ENCODE measurements at regions not wholly inside any gene's neighbourhood (a gene's known extent, or its start where the extent isn't known, plus 50 kb on each side); places are given as distances from the start of the nearest gene placed in this dataset.
"Not testable (repeated sequence)": the region's sequence is repeated elsewhere in the genome, so short reads cannot be mapped to it uniquely, and the experiment has no call there.

DNA sequence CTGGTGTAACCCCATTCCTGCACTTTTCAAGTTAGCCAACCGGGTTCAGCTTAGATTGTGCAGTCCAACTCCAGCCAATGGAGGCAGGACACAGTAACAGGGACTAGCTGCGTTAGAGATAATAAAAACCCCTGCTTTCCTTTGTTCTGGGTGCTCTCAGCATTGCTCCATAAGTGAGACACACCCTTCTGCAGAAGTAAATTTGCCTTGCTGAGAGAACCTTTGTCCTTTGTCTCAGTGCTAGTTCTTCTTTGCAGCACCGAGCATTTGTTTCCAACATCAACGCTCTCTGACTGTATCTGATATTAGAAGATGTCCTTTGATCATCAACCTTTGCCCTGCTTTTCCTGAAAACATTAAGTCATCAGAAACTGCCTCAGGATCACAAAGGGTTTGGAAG is 169.5 kb upstream of the OR13F1 start:
- DNase-seq: no peak

DNA sequence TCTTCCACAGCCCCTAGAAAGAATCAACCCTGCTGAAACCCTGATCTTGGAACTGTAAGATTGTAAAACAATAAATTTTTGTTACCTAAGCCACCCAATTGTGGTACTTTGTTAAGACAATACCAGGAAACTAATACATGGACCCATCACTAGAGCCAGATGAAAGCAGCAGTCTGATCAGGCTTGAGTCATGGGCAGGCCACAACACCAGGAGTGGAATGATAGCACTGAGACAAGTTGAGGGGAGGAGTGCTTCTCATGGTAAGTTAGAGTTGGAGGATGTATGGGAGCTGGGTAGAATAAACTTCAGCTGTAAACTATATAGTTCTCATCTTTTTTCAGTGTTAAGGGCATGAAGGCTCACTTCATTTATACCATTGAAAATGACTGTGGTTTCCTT is 164.4 kb upstream of the OR13F1 start:
- no peak for DNase-seq

DNA sequence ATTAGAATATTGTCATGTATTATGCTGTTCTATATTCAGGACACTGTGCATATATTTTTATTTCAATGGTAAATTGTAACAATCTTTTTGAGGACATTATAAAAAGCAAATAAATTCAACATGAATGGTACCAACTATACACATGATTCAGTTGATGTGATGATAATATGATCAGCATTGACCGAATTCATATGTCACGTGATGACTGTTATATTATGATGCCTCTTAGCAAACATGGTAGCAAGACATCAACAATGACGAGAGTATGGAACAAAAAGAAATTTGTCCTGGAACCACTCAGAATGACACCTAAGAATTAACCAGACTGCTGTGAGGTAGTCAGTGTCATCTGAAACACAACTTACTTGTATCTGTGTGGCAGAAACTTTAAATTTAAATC is 161.5 kb upstream of the OR13F1 start:
- no peak for DNase-seq

DNA sequence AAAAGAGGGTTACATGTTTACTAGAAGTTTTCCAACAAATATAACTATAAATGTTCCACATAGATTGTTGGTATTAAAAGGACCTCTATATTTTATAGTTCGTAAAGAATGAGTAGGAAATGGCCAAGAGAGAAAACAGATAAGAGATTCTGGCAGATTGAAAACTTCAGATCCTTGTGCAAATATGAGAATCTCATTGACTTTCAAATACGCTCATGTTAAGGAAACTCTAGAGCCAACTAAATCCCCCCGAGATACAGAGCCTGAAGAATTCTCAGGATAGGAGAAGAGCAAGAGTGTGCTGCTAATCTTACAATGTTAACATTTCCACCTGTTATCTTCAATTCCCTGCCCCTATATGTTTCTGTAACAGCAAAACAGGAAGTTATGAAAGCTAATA is 159.0 kb upstream of the OR13F1 start:
- DNase-seq: no peak

DNA sequence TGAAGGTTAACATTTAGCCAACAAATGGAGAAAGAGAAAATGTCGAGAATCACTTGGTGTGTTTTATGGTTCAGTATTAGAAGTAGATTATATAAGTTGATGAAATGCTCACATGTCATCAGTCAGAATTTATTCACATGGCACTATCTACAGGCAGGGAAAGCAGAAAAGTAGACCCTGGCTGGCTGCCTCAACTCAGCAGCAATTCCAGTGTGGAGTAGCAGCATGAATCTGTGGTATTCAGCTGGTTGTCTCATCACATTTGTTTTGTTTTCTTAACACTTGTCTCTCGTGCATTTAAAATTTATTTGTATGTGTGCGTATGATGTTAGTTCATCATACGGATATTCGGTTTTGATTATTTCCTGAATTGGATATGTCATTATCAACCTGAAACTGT is 153.5 kb upstream of the OR13F1 start:
- no peak for DNase-seq

DNA sequence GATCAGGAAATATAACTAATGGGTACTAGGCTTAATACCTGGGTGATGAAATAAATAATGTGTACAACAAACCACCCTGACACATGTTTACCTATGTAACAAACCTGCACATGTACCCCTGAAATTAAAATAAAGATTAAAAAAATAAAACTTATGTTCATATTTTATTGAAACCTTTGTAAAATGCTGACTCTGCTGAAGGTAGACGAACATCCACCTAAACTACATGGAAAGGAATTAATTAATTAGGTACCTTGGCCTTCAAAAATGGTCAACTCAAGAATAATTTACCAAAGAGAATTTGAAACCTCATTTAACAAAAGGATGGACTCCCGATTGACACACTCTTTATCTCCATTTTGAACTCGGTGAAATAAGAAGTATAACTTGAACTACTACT is 152.3 kb upstream of the OR13F1 start:
- DNase-seq: no peak

DNA sequence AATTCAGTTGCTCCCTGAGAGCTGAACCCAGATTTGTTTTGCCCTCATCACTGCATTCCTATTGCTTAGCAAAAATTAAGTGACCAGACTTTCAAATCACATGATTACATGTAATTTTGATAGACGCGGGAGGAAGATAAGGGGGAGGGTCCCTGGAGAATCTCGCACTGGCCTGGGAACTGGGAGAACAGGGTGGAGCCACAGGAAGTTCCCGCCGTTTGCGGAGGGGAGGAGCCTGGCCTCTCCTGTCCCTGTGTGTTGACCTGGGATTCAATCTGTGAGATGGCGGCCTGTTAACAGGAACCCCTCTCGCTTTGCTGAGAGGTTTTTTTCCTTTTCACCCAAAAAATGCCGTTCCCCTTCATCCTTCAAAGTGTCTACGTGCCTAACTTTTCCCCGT is 142.9 kb upstream of the OR13F1 start:
- no peak for DNase-seq

DNA sequence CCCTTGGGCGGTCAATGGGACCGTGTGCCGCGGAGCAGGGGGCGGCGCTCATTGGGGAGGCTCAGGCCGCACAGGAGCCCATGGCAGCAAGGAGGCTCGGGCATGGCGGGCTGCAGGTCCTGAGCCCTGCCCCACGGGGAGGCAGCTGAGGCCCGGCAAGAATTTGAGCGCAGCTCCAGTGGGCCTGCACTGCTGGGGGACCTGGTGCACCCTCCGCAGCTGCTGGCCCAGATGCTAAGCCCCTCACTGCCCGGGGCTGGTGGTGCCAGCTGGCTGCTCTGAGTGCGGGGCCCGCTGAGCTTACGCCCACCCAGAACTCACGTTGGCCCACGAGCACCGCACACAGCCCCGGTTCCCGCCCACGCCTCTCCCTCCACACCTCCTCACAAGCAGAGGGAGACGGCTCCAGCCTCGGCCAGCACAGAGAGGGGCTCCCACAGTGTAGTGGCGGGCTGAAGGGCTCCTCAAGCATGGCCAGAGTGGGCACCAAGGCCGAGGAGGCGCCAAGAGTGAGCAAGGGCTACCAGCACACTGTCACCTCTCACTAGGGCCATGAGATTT is 141.1 kb upstream of the OR13F1 start:
- no peak for DNase-seq

DNA sequence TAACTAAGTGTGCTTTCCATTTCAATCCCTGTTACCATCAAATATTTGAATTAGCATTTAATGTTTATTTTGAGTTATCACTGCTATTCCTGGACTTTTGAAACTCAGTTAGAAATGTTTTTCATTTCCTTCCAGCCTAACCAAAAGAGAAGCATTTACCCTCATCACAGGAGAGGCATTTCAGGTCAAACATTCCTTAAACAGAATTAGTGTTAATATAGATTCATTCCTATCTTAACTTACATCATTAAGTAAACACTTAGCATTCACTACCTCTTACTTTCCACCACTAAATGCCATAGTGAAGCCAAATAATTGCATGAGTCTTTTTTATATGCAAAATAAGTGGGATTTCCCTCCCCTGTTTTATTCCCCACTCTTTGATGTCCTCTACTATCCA is 136.6 kb upstream of the OR13F1 start:
- DNase-seq: no peak

DNA sequence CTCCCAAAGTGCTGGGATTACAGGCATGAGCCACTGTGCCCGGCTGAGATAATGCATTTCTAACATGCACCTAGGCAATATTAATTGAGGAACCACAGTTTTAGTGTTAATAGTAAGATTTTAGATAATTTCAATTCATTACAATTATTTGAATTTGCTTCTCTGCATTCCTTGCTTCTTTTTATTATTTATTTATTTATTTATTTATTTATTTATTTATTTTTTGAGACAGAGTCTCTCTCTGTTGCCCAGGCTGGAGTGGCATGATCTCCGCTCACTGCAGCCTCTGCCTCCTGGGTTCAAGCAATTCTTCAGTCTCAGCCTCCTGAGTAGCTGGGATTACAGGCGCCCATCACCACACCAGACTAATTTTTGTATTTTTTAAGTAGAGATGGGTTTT is 135.7 kb upstream of the OR13F1 start:
- not testable (repeated sequence) for DNase-seq

DNA sequence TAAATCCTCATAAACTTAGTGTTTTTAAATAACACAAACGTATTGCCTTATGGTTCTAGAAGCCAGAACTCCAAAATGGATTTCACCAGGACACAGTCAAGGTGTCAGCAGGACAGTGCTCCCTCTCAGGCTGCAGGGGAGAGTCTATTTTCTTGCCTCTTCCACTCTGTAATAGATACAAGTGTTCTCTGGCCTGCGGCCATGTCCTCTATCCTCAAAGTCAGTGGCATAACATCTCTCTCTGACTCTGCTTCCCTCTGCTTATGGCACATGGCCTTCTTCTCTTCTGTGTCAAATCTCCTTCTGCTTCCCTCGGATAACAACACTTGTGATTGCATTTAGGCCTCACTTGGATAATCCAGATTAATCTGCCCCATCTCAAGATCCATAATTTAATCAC is 129.4 kb upstream of the OR13F1 start:
- no peak for DNase-seq

DNA sequence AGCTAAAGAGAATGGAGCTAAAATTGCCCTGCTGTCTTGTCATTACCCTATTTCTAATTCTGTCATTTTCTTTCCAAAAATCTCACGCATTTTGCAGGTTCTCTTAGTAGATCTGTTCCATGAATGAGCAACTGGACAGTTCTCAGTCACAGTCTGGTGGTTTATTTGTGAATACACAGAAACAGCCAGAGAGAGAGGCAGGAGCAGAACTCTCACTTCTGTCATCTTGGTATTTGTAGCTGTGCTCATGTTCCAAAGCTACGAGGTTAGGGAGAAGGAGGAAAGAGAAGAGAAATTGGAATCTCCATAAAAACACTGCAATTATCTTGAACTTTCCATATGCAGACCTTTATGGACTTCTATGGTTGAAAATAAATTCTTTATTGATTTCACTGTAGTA is 118.0 kb upstream of the OR13F1 start:
- DNase-seq: no peak

DNA sequence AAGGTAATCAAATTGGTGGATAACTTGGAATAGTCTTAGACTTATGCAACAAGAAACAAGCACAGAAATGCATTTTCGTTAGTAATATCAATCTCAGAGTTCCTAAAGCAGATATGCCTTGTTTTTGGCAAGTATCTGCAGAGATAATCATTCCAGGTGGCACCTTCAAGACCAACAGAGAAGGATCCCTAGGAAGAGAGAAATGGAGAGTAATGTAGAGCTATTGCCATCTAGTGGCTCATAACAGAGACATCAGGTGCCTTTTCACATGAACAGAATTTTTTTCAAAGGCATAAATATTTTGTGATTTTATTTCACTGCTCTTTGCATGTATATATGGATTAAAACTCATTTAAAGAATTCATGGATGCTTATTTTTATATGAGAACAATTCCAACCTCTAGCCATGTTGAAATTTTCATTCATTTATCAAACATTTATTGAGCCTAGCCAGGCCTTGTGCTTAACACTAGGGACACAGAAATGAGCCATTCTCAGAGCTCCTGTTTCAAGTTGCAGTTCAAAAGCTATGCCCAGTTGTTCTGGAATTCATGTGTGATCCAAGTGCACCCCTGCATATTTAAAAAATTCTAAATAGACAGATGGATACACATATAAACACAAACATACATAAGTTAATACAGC is 117.5 kb upstream of the OR13F1 start:
- peak; percentile 18 to 42 for DNase-seq

DNA sequence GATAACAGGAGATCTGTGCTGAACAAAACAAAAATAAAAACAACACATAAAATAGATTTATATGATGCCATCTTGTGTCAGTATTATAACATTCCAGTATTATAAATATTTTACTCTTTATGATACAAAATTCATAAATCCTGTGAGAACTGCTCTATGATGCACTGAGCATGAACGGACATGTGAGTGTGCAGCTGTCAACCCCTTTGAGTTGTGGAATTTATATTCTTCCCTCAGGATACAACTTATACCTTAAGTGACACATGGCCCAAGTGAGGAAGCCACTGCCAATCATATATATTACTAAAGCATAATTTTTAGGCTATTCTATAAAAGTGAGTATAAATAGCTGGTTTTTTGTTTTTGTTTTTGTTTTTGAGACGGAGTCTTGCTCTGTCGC is 116.0 kb upstream of the OR13F1 start:
- no peak for DNase-seq

DNA sequence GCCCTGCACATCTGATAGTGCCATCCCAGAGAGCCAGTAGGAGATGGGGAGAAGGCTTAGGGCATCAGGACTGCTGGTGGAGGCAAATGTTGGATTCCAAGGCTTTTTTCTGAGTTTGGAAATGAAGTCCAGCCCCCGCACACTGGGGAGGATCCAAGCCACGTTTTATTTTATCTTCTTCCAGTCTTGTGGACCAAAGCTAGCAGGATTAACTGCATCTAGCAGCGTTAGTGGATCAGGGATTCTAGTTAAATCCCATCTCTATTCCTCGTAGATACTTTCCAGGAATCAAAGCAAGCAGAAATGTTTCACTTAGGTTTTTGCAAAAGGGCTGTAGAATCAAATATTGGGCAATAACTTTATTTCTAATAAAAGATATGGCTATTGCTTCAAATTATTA is 114.7 kb upstream of the OR13F1 start:
- no peak for DNase-seq

DNA sequence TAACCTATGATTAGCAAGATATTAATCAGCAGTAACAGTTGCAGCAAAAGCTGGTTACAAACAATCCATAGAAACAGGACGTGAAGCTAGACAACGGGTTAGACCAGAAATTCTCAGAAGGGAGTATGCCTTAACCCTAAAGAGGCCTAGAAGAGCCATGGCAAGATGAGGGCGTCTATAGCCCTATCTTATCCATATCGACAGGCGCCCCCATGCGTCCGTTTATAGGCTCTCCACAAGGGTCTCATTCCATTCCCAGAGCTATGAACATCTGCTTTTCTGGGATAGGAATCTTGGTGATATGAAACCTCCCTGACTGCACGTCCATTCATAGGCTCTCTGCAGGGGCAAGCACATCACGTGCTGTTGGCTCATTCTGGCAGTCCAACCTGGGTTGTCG is 109.2 kb upstream of the OR13F1 start:
- not testable (repeated sequence) for DNase-seq

DNA sequence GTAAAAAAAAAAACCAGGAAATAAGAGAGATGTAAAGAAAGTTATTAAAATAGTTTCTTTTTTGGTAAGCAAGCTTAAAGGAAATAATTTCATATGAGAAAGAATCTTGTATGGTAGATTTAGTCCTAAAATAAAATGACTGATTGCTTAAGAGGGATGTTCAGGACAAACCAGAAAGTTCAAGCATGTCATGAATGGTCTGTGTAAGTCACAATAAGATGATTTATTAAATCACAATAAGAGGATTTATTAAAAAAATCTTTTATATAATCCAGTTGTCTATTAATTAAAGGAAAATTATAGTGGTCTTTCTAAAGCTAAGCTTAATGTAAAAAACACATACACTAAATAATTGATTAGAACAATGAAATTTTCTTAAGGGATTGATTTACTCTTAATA is 91.8 kb upstream of the OR13F1 start:
- no peak for DNase-seq

DNA sequence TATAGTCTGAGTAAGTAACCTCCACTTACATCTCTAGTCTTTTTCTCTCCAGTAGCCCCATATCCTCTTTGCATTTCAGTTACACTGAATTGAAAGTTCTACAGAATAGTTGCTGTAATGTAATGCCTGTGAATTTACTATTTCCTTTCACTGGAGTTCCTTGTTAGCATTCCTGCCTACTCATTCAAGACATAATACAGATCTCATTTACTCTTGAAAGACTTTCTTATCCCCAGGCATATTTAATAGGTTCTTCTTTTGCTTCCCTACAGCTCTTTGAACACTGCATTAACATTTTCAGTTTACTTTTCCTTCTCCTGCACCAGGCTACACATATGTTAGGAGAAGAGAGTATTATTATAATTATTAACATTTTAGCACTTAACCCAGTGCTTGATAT is 87.6 kb upstream of the OR13F1 start:
- no peak for DNase-seq

DNA sequence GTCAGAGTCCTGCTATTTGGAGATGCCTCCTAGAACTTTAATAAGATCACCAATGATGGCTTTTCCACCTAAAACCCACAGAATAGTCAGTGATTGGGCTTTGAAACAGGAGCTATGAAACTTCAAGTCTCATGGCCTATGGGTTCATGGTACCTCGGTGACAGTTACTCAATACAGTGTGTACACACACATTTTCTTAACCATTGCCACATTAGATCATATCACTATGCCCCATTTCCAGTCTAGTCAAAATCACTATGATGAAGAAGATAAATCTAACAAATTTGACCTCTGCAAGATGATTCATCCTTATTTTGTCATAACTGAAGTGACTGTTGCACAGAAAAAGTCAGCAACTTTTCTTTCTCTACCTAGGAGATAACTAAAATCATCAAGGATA is 86.8 kb upstream of the OR13F1 start:
- no peak for DNase-seq

DNA sequence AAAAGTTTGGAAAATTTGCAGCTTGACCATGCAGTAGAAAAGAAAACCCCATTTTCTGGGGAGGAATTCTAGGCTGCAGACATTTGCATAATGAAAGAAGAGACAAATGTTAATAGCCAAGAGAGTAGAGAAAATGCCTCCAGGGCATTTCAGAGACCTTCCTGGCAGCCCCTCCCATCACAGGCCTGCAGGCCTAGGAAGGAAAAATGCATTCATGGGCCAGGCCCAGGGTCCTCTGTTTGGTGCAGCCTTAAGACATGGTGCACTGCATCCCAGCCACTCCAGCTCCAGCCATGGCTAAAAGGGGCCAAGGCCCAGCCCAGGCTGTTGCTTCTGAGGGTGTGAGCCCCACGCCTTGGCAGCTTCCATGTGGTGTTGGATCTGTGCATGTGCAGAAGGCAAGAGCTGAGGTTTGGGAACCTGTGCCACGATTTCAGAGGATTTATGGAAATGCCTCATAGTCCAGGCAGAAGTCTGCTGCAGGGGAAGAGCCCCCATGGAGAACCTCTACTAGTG is 75.0 kb upstream of the OR13F1 start:
- no peak for DNase-seq

DNA sequence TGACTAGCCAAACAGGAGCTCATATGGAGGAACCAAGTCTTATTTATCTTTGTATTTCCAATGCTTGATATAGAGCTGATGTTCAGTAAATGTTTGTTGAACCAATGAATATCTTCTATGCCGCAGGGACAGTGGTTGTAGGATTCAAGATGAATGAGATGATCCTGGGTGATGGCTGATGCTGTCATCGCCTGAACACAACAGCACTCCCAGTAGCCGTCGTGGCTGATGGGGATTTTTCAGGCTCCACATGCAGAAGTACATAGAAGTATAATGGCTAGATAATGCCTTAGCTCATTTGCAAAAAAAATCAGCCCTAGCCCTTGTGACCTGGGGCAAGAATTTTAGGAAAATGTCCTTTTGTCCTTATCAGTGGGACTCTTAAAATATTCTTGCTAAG is 69.0 kb upstream of the OR13F1 start:
- no peak for DNase-seq

DNA sequence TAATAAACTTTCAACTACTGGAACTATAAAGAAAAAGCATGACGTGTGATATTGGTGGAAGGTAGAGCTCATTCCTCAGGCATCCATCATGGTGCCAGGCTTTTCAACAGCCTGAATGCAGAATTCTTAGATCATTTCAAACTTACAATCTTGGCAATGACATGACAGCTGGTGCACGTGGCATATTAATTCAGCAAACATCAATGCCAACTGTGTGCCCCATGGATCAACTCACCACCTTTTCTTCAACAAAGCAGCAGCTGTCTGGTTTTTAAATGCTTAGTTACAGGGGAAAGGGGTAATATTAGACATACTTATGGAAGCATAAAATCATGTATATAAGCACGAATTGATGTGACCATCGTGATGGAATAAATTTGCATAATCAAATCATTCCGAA is 56.0 kb upstream of the OR13F1 start:
- DNase-seq: peak in 1 of 2 experiments; percentile 2

All from SHP77 (cell line).